Tibial nerve (tissue), 3 donors: ENCODE measurements at regions not wholly inside any gene's neighbourhood (a gene's known extent, or its start where the extent isn't known, plus 50 kb on each side); places are given as distances from the start of the nearest gene placed in this dataset.

Experiments used
- POLR2A ChIP-seq, 2 donors: fragments of 450-650 bp; IDR thresholded peaks; one replicate each; pipeline ENCODE4 v1.6.1; 2017; ENCODE audit warnings: antibody characterized with exemption in 2 of 2, mild to moderate bottlenecking in 2 of 2, moderate library complexity in 2 of 2
- TF ChIP-seq, protein P1 (sequence below), 5 experiments: fragments of 200-600 bp in 3 of 5; fragments of 450-650 bp in 2 of 5; sonication (generic) in 3 of 5; IDR thresholded peaks; one replicate each; pipeline ENCODE4 v1.5.1; 2016 to 2019; ENCODE audit warnings: antibody characterized with exemption in 5 of 5, mild to moderate bottlenecking in 3 of 5, moderate library complexity in 2 of 5

DNA sequence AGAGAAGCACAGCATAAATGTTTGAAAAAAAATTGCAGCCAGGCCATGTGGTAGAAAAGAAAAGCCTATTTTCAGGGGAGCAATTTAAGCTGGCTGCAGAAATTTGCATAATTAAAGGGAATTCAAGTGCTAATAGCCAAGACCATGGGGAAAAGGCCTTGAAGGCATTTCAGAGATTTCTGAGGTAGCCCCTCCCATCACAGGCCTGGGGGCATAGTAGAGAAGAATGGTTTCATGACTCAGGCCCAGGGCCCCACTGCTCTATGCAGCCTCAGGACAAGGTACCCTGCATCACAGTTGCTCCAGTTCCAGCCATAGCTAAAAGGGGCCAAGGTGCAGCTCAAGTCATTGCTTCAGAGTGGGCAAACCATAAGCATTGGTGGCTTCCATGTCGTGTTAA, 1416.0 kb downstream of the EFNA5 start:
- TF ChIP-seq, protein P1, sequence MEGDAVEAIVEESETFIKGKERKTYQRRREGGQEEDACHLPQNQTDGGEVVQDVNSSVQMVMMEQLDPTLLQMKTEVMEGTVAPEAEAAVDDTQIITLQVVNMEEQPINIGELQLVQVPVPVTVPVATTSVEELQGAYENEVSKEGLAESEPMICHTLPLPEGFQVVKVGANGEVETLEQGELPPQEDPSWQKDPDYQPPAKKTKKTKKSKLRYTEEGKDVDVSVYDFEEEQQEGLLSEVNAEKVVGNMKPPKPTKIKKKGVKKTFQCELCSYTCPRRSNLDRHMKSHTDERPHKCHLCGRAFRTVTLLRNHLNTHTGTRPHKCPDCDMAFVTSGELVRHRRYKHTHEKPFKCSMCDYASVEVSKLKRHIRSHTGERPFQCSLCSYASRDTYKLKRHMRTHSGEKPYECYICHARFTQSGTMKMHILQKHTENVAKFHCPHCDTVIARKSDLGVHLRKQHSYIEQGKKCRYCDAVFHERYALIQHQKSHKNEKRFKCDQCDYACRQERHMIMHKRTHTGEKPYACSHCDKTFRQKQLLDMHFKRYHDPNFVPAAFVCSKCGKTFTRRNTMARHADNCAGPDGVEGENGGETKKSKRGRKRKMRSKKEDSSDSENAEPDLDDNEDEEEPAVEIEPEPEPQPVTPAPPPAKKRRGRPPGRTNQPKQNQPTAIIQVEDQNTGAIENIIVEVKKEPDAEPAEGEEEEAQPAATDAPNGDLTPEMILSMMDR (IDR thresholded peaks at IDR 0.05): no peak
- TF ChIP-seq POLR2A (IDR thresholded peaks at IDR 0.05): no peak
